ENCODE measurements at regions not wholly inside any gene's neighbourhood (a gene's known extent, or its start where the extent isn't known, plus 50 kb on each side); places are given as distances from the start of the nearest gene placed in this dataset.
"Not testable (repeated sequence)": the region's sequence is repeated elsewhere in the genome, so short reads cannot be mapped to it uniquely, and the experiment has no call there.

- DNase-seq (ENCODE audit: low spot score) (no peak), ATAC-seq (ENCODE audit: low FRiP score) (peak; percentile 27)
- TF ChIP-seq CTCF (IDR thresholded peaks at IDR 0.05) = no peak
Observed at GRCh38 chr2:21836261-21836660, 712.5 kb downstream of the TDRD15 start.

- no peak for ATAC-seq (ENCODE audit: low FRiP score)
- TF ChIP-seq CTCF (IDR thresholded peaks at IDR 0.05) = no peak
Observed at GRCh38 chr2:21836719-21837118, 713.0 kb downstream of the TDRD15 start.

GRCh38 chr2:21837168-21837960 lies 713.6 kb downstream of the TDRD15 start:
- DNase-seq (ENCODE audit: low spot score) (no peak), ATAC-seq (ENCODE audit: low FRiP score) (peak; percentile 72)
- TF ChIP-seq CTCF (IDR thresholded peaks at IDR 0.05) = no peak

More at GRCh38 chr2:21836719-21837118, 713.0 kb downstream of the TDRD15 start:
- no peak for DNase-seq (ENCODE audit: low spot score)

GRCh38 chr2:21841341-21841740 lies 717.6 kb downstream of the TDRD15 start:
- ATAC-seq (ENCODE audit: low FRiP score) (no peak), DNase-seq (ENCODE audit: low spot score) (no peak)
- TF ChIP-seq CTCF (IDR thresholded peaks at IDR 0.05) = no peak

- not testable (repeated sequence) for ATAC-seq (ENCODE audit: low FRiP score); DNase-seq (ENCODE audit: low spot score)
Observed at GRCh38 chr2:21850367-21850766, 726.6 kb downstream of the TDRD15 start.

- TF ChIP-seq CTCF (IDR thresholded peaks at IDR 0.05) = no peak
- ATAC-seq (ENCODE audit: low FRiP score) (no peak), DNase-seq (ENCODE audit: low spot score) (no peak)
Observed at GRCh38 chr2:21854938-21855337, 731.2 kb downstream of the TDRD15 start.

- no peak for ATAC-seq (ENCODE audit: low FRiP score)
- TF ChIP-seq CTCF (IDR thresholded peaks at IDR 0.05) = no peak
- no peak for DNase-seq (ENCODE audit: low spot score)
Observed at GRCh38 chr2:21856708-21857107, 732.9 kb downstream of the TDRD15 start.

Data from omental fat pad (tissue), 3 donors.